H1 (cell line): ENCODE measurements at regions not wholly inside any gene's neighbourhood (a gene's known extent, or its start where the extent isn't known, plus 50 kb on each side); places are given as distances from the start of the nearest gene placed in this dataset.

Source experiments
- CTCF ChIA-PET: fragments of 300-600 bp; sonication (Branson Sonifier 250); formaldehyde crosslinking; loops from one replicate; lab custom pipeline; 2021; ENCODE audit not compliant: partially characterized antibody; lab: Charles Lee
- POLR2A ChIA-PET: fragments of 300-600 bp; sonication (Branson Sonifier 250); formaldehyde crosslinking; loops from one replicate; lab custom pipeline; 2021; ENCODE audit warnings: inconsistent platforms; ENCODE audit not compliant: partially characterized antibody; lab: Charles Lee
- DNase-seq, 2 experiments: peaks; one replicate each; pipeline versions ENCODE4 v3.0.0 to v3.0.0-alpha.2; 2010 to 2022; ENCODE audit warnings: low spot score in 2 of 2, low read depth in 1 of 2, mixed read lengths in 1 of 2
- FAIRE-seq: peaks from 2 replicates; lab custom pipeline; 2011; peaks lifted over from hg19 to GRCh38; lab: Jason Lieb, UNC
- H2AFZ ChIP-seq: 2 replicates; pipeline ENCODE4 v1.8.1; 2012; ENCODE audit warnings: low read length, inconsistent platforms
- H2AK5ac ChIP-seq: 2 replicates; pipeline ENCODE4 v1.6.1; 2013; ENCODE audit warnings: low read depth, low read length
- H2BK120ac ChIP-seq: replicated peaks from 2 replicates; pipeline ENCODE3; 2013; ENCODE audit warnings: low read depth, low read length, inconsistent platforms
- H2BK12ac ChIP-seq: 2 replicates; pipeline ENCODE4 v1.6.1; 2013; ENCODE audit warnings: low read depth, low read length
- H2BK15ac ChIP-seq: 2 replicates; pipeline ENCODE4 v1.6.1; 2013; ENCODE audit warnings: low read length
- H2BK20ac ChIP-seq: 2 replicates; pipeline ENCODE4 v1.6.1; 2013; ENCODE audit warnings: low read length
- H2BK5ac ChIP-seq: 2 replicates; pipeline ENCODE4 v1.6.1; 2013; ENCODE audit warnings: low read depth, low read length
- H3K14ac ChIP-seq: 2 replicates; pipeline ENCODE4 v1.6.1; 2013; ENCODE audit warnings: inconsistent platforms; ENCODE audit not compliant: insufficient read length
- H3K18ac ChIP-seq: 2 replicates; pipeline ENCODE4 v1.6.1; 2013; ENCODE audit warnings: low read length; ENCODE audit errors: extremely low read depth
- H3K23ac ChIP-seq: 2 replicates; pipeline ENCODE4 v1.6.1; 2013; ENCODE audit warnings: inconsistent platforms; ENCODE audit not compliant: insufficient read length
- H3K23me2 ChIP-seq: 2 replicates; pipeline ENCODE4 v1.6.1; 2013; ENCODE audit warnings: low read depth, low read length
- H3K27ac ChIP-seq: 2 replicates; pipeline ENCODE4 v1.6.1; 2011; ENCODE audit warnings: low read depth, low read length, inconsistent platforms
- H3K27me3 ChIP-seq, 4 experiments: replicated peaks in 1 of 4; 1 replicate in 1 of 4; 2 replicates in 3 of 4; pipeline versions ENCODE4 v1.6.1 to v1.8.1; 2011 to 2013; ENCODE audit warnings: low read length in 3 of 4, mild to moderate bottlenecking in 3 of 4, inconsistent platforms in 2 of 4, mixed read lengths in 2 of 4, moderate library complexity in 1 of 4; ENCODE audit not compliant: control insufficient read depth in 3 of 4, insufficient read depth in 3 of 4; ENCODE audit errors: extremely low read depth in 1 of 4
- H3K36me3 ChIP-seq, 4 experiments: 2 replicates each; pipeline versions ENCODE4 v1.6.1 to v1.8.1; 2011 to 2013; ENCODE audit warnings: mild to moderate bottlenecking in 4 of 4, low read length in 3 of 4, moderate library complexity in 2 of 4, control low read depth in 1 of 4, inconsistent platforms in 1 of 4; ENCODE audit not compliant: insufficient read depth in 4 of 4, control insufficient read depth in 2 of 4
- H3K4ac ChIP-seq: replicated peaks from 2 replicates; pipeline ENCODE3; 2013; ENCODE audit warnings: low read length, low read depth, mixed read lengths, inconsistent platforms; ENCODE audit not compliant: insufficient read length
- H3K4me1 ChIP-seq, 4 experiments: replicated peaks in 1 of 4; 1 replicate in 1 of 4; 2 replicates in 3 of 4; pipeline versions ENCODE4 v1.6.1 to v1.8.1; 2011 to 2013; ENCODE audit warnings: low read length in 3 of 4, inconsistent platforms in 2 of 4, mixed read lengths in 1 of 4; ENCODE audit not compliant: insufficient read depth in 4 of 4, control insufficient read depth in 3 of 4
- H3K4me2 ChIP-seq, 2 experiments: 2 replicates each; pipeline versions ENCODE4 v1.6.1 to v1.8.1; 2011 to 2013; ENCODE audit warnings: low read depth in 2 of 2, low read length in 2 of 2, control low read depth in 1 of 2, inconsistent platforms in 1 of 2, mild to moderate bottlenecking in 1 of 2; ENCODE audit not compliant: insufficient read depth in 1 of 2
- H3K4me3 ChIP-seq, 4 experiments: fragments of 200-600, 300-600 bp in 1 of 4; sonication (generic), shearing (Covaris generic), sonication (Bioruptor Twin) in 1 of 4; 2 replicates each; pipeline versions ENCODE4 v1.5.1 to v1.8.1; 2011 to 2016; ENCODE audit warnings: low read length in 4 of 4, low read depth in 3 of 4, control low read depth in 2 of 4, inconsistent platforms in 2 of 4, mild to moderate bottlenecking in 2 of 4, mixed read lengths in 1 of 4, moderate library complexity in 1 of 4; ENCODE audit not compliant: insufficient read depth in 2 of 4; ENCODE audit errors: extremely low read depth in 1 of 4
- H3K56ac ChIP-seq: replicated peaks from 2 replicates; pipeline ENCODE3; 2013; ENCODE audit warnings: low read depth, mild to moderate bottlenecking, mixed read lengths, low read length, inconsistent platforms; ENCODE audit not compliant: insufficient read length
- H3K79me1 ChIP-seq: 2 replicates; pipeline ENCODE4 v1.6.1; 2013; ENCODE audit warnings: low read depth, low read length, control low read depth
- H3K79me2 ChIP-seq, 2 experiments: 2 replicates each; pipeline versions ENCODE4 v1.6.1 to v1.8.1; 2012 to 2013; ENCODE audit warnings: low read length in 2 of 2, mild to moderate bottlenecking in 2 of 2, inconsistent platforms in 1 of 2; ENCODE audit not compliant: insufficient read depth in 2 of 2, control insufficient read depth in 1 of 2
- H3K9ac ChIP-seq, 4 experiments: replicated peaks in 1 of 4; 1 replicate in 1 of 4; 2 replicates in 3 of 4; pipeline versions ENCODE4 v1.6.1 to v1.8.1; 2011 to 2013; ENCODE audit warnings: low read depth in 3 of 4, low read length in 3 of 4, control low read depth in 2 of 4, mild to moderate bottlenecking in 2 of 4, moderate library complexity in 2 of 4, inconsistent platforms in 1 of 4; ENCODE audit errors: extremely low read depth in 1 of 4
- H3K9me3 ChIP-seq, 2 experiments: 2 replicates each; pipeline versions ENCODE4 v1.6.1 to v1.8.1; 2012 to 2013; ENCODE audit warnings: mild to moderate bottlenecking in 2 of 2, moderate library complexity in 2 of 2, control low read depth in 1 of 2, inconsistent platforms in 1 of 2, low read depth in 1 of 2, low read length in 1 of 2, mixed read lengths in 1 of 2; ENCODE audit not compliant: insufficient read depth in 2 of 2
- H4K20me1 ChIP-seq, 2 experiments: replicated peaks in 1 of 2; 2 replicates each; pipeline versions ENCODE3 to v1.8.1; 2011 to 2013; ENCODE audit warnings: inconsistent platforms in 2 of 2, low read length in 2 of 2, mild to moderate bottlenecking in 1 of 2; ENCODE audit not compliant: insufficient read depth in 2 of 2, control insufficient read depth in 1 of 2
- H4K5ac ChIP-seq: 2 replicates; pipeline ENCODE4 v1.6.1; 2013; ENCODE audit warnings: low read length, low read depth, mixed read lengths, inconsistent platforms; ENCODE audit not compliant: insufficient read length
- H4K8ac ChIP-seq: 2 replicates; pipeline ENCODE4 v1.8.0; 2013; ENCODE audit warnings: mild to moderate bottlenecking, moderate library complexity, low read length, inconsistent platforms; ENCODE audit not compliant: insufficient read depth; ENCODE audit errors: extremely low read depth
- H4K91ac ChIP-seq: replicated peaks from 2 replicates; pipeline ENCODE3; 2013; ENCODE audit warnings: low read length, mixed read lengths, inconsistent platforms; ENCODE audit not compliant: insufficient read length
- JUND ChIP-seq: IDR thresholded peaks from 2 replicates; pipeline ENCODE4 v1.6.1; 2011; ENCODE audit warnings: mild to moderate bottlenecking, improper control_type of control experiment, low read length
- MAFK ChIP-seq: IDR thresholded peaks from 2 replicates; pipeline ENCODE4 v1.6.1; 2012; ENCODE audit warnings: low read depth, mild to moderate bottlenecking, improper control_type of control experiment, low read length
- WGBS, 2 experiments: shearing (Covaris generic) in 1 of 2; methylation state at CpG; one replicate each; pipeline versions ENCODE4 v1.1.6 to v1.1.7; 2013 to 2015; ENCODE audit warnings: low lambda C conversion rate in 2 of 2, mixed read lengths in 2 of 2, inconsistent platforms in 1 of 2, low coverage in 1 of 2, missing lambda C conversion rate in 1 of 2; ENCODE audit not compliant: insufficient replicate concordance in 2 of 2, insufficient coverage in 1 of 2, insufficient read length in 1 of 2; ENCODE audit errors: extremely low coverage in 1 of 2, missing lambda C conversion rate in 1 of 2; 5-methylcytosine and 5-hydroxymethylcytosine counted together

DNA sequence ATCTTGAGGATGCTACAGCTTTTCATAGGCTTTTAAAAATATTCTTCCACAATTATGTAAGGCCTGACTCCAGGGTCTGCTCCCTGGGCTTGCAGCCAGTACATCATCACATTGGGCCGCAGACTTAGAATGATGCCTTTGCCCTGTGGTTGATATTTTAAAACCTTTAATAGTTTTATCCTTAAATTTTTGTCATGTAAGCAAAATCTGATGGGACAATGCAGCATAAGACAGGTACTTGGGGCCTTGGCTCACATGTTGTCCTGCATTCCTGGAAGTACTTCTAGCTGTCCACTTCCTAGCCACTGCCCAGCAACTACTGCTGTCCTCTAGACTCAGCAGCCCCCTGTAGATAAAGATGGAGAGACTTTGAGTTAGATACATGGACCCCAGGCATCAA is 197.3 kb upstream of the SLITRK3 start:
- ChIA-PET CTCF (interaction anchor here (0.6 kb wide), 1 partner anchor 386 kb away, joined by 4 read pairs; no protein-coding TSS in a partner anchor), POLR2A (no interaction called here)
- Histone ChIP-seq H3K14ac (no peak overlapping the region), H4K8ac (no peak overlapping the region), H3K4me2 (no peak overlapping the region), H3K4me3 (no peak overlapping the region), H3K23me2 (no peaks in the 10 kb centered on the region), H3K79me1 (no peaks in the 10 kb centered on the region), H2AK5ac (no peak overlapping the region), H3K9me3 (no peaks in the 10 kb centered on the region), H2BK15ac (no peak overlapping the region), H4K20me1 (no peaks in the 10 kb centered on the region), H2BK120ac (no peak overlapping the region), H2BK12ac (no peak overlapping the region), H3K4me1 (peaks cover 0 to 3% (median 0%) of the 10 kb centered on the region in 4 experiments; a peak in 2 of 7 replicates), H3K27me3 (no peaks in the 10 kb centered on the region), H2AFZ (no peak overlapping the region), H3K9ac (no peak overlapping the region), H3K56ac (no peak overlapping the region), H3K4ac (no peak overlapping the region), H3K79me2 (no peaks in the 10 kb centered on the region), H3K36me3 (no peaks in the 10 kb centered on the region), H4K5ac (no peak overlapping the region), H2BK5ac (no peak overlapping the region), H2BK20ac (no peak overlapping the region), H3K27ac (no peak overlapping the region), H4K91ac (no peak overlapping the region), H3K18ac (no peak overlapping the region), H3K23ac (no peak overlapping the region)
- DNase-seq: no peak
- no peak for FAIRE-seq
- WGBS, 2 experiments: 100% methylated on average over 1 of the region's 1 CpG; no CpG with 5 or more reads in 1 of the 2 experiments
- TF ChIP-seq JUND: no peak
- TF ChIP-seq MAFK: peak; percentile 53; the same call in 1 of the 2 replicates
